NB4 (cell line): ENCODE measurements at regions not wholly inside any gene's neighbourhood (a gene's known extent, or its start where the extent isn't known, plus 50 kb on each side); places are given as distances from the start of the nearest gene placed in this dataset.

Experiments used
- POLR2A ChIP-seq: IDR thresholded peaks from 2 replicates; pipeline ENCODE4 v1.6.1; 2011; ENCODE audit warnings: mild to moderate bottlenecking; ENCODE audit not compliant: insufficient read length; ENCODE audit errors: extremely low read depth
- TF ChIP-seq, protein P1 (sequence below): IDR thresholded peaks from one replicate; pipeline ENCODE4 v1.5.1; 2012; ENCODE audit warnings: low read depth, low read length

DNA sequence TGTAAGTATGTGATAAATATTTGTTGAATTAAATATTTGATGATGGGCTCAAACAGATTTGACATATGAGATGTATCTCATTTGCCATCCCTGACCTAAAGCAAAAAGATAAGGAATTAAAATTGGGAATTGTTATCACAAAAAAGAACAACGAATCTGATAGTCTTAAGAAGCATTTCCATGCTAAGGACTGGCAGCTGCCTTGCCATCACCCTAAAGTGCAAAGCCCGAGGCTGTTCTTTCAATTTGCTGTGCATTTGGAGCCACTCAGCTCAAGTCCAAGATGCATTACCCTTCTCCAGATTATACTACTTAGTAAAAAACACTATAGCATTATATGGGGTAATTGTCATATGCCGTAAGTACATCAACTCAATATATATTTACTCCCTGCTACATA, 618.3 kb upstream of the CLINT1 start:
- TF ChIP-seq POLR2A, result no peak
- TF ChIP-seq, protein P1, sequence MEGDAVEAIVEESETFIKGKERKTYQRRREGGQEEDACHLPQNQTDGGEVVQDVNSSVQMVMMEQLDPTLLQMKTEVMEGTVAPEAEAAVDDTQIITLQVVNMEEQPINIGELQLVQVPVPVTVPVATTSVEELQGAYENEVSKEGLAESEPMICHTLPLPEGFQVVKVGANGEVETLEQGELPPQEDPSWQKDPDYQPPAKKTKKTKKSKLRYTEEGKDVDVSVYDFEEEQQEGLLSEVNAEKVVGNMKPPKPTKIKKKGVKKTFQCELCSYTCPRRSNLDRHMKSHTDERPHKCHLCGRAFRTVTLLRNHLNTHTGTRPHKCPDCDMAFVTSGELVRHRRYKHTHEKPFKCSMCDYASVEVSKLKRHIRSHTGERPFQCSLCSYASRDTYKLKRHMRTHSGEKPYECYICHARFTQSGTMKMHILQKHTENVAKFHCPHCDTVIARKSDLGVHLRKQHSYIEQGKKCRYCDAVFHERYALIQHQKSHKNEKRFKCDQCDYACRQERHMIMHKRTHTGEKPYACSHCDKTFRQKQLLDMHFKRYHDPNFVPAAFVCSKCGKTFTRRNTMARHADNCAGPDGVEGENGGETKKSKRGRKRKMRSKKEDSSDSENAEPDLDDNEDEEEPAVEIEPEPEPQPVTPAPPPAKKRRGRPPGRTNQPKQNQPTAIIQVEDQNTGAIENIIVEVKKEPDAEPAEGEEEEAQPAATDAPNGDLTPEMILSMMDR, result no peak
